ENCODE measurements at regions not wholly inside any gene's neighbourhood (a gene's known extent, or its start where the extent isn't known, plus 50 kb on each side); places are given as distances from the start of the nearest gene placed in this dataset.
"Not testable (repeated sequence)": the region's sequence is repeated elsewhere in the genome, so short reads cannot be mapped to it uniquely, and the experiment has no call there.

DNA sequence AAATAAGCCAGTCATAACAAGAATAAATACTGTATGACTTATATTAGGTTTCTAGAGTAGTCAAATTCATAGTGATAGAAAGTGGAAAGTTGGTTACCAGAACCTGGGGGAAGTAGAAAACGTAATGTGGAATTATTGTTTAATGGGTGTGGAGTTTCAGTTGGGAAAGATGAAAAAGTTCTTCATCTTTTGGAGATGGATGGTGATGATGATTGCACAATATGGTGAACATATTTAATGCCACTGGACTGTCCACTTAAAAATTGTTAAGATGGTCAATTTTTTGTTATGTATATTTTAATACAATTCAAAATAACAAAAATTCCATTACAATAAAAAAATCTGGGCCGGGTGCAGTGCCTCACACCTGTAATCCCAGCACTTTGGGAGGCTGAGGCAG lies 289.6 kb downstream of the ZIC3 start:
- H3K4me3 ChIP-seq (ENCODE audit: low read depth, low read length): no peak overlapping the region
- DNase-seq (ENCODE audit: low read depth): no peak
- TF ChIP-seq, protein P1, sequence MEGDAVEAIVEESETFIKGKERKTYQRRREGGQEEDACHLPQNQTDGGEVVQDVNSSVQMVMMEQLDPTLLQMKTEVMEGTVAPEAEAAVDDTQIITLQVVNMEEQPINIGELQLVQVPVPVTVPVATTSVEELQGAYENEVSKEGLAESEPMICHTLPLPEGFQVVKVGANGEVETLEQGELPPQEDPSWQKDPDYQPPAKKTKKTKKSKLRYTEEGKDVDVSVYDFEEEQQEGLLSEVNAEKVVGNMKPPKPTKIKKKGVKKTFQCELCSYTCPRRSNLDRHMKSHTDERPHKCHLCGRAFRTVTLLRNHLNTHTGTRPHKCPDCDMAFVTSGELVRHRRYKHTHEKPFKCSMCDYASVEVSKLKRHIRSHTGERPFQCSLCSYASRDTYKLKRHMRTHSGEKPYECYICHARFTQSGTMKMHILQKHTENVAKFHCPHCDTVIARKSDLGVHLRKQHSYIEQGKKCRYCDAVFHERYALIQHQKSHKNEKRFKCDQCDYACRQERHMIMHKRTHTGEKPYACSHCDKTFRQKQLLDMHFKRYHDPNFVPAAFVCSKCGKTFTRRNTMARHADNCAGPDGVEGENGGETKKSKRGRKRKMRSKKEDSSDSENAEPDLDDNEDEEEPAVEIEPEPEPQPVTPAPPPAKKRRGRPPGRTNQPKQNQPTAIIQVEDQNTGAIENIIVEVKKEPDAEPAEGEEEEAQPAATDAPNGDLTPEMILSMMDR (conservative IDR thresholded peaks at IDR 0.05; ENCODE audit: low read depth, low read length): no peak

DNA sequence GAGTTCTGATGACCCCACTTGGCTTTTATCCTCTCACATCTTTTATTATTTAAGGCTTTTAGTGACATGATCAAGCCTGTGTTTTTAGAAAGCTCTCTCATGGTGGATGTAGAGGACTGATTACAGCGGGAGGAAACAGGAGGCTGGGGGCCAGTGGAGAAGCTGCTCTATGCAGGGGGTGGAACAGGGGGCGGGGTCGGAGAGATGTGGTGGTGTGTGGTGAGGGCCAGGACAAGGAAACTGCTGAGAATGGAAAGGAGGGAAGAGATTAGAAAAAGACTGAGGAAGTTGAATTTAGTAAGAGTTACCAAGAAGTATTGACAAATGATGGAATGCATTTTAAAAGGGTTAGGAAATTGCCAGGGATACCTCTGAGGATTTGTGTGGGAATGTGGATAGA lies 292.2 kb downstream of the ZIC3 start:
- TF ChIP-seq, protein P1 (conservative IDR thresholded peaks at IDR 0.05; ENCODE audit: low read depth, low read length): no peak
- no peak overlapping the region for H3K4me3 ChIP-seq (ENCODE audit: low read depth, low read length)
- no peak for DNase-seq (ENCODE audit: low read depth)

DNA sequence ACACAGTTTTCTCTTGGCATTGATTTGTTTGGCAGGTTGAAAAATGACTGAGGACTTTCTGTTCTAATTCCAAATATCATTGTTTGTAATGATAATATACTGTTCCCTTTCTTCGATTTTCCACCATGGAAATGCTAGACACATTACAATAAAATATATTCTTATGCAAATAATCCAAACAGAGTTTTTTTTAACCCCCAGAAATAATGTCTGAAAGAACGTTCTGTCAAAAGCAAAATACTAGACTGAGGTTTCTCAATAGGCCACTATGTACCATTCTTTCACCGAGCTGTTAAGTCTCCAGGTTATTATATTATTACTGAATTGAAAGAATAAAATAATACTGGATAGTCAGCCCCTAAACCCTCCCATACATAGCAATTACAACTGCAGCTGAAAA lies 312.5 kb downstream of the ZIC3 start:
- TF ChIP-seq, protein P1 (conservative IDR thresholded peaks at IDR 0.05; ENCODE audit: low read depth, low read length): no peak
- DNase-seq (ENCODE audit: low read depth): no peak
- H3K4me3 ChIP-seq (ENCODE audit: low read depth, low read length): no peak overlapping the region

DNA sequence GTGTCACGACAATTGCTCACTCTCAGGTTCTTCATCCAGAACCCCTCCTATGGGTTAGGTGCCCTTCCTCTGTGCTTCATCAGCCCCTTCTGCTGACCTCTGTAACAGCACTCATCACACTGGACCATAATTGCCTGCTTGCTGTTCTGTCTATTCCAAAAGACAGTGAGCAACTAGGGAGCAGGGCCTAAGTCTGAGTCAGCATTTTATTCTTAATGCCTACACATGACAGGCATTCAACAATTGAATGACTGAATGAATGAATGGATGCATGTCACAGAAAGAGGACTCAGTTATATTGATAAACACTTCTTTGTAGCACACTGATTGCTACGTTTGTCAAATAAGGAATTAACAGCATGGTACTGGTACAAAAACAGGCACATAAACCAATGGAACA lies 317.0 kb downstream of the ZIC3 start:
- no peak for DNase-seq (ENCODE audit: low read depth)
- TF ChIP-seq, protein P1 (conservative IDR thresholded peaks at IDR 0.05; ENCODE audit: low read depth, low read length): no peak
- no peak overlapping the region for H3K4me3 ChIP-seq (ENCODE audit: low read depth, low read length)

DNA sequence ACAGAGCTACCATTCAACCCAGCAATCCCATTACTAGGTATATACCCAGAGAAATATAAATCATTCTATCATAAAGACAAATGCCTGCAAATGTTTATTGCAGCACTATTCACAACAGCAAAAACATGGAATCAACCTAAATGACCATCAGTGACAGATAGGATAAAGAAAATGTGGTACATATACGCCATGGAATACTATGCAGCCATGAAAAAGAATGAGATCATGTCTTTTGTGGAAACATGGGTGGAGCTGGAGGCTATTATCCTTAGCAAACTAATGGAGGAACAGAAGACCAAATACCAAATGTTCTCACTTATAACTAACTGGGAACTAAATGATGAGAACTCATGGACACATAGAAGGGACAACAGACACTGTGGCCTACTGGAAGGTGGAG lies 318.9 kb downstream of the ZIC3 start:
- H3K4me3 ChIP-seq (ENCODE audit: low read depth, low read length); DNase-seq (ENCODE audit: low read depth): not testable (repeated sequence)

DNA sequence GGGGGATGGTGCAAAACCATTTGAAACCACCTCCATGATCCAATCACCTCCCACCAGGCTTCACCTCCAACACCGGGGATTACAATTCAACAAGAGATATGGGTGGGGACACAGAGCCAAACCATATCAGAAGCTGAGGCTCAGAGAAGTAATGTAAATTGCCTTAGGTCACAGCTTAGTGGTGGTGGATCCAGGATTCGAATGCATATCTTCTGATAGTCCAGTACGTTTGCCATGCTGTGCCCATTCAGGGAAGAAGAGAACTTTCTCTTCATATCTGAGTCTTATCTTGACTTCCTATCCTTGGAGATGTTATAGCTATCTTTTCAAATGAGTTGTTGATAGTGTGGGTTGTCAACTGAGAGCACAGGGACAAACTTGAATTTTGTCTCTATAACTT lies 325.5 kb downstream of the ZIC3 start:
- DNase-seq (ENCODE audit: low read depth): no peak
- TF ChIP-seq, protein P1 (conservative IDR thresholded peaks at IDR 0.05; ENCODE audit: low read depth, low read length): no peak
- no peak overlapping the region for H3K4me3 ChIP-seq (ENCODE audit: low read depth, low read length)

DNA sequence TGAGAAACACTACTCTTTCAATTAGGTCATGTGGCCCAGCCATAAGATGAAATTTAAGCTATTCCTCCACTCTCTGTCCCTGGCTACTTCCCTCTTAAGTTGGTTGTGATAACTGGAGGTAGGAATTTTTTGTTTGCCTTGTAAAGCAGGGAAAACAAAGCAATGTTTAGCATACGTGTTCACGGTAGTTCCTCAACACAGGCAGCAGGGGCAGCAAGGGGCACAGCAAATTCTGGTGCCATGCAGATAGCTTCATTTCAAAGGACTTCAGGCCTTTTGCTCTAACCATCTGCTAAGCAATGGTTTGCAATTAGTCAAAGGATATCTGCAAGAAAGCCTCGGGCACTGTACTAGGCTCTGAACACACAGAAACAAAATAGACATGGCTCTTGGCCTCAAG lies 330.2 kb downstream of the ZIC3 start:
- H3K4me3 ChIP-seq (ENCODE audit: low read depth, low read length): no peak overlapping the region
- DNase-seq (ENCODE audit: low read depth): no peak
- TF ChIP-seq, protein P1 (conservative IDR thresholded peaks at IDR 0.05; ENCODE audit: low read depth, low read length): no peak

DNA sequence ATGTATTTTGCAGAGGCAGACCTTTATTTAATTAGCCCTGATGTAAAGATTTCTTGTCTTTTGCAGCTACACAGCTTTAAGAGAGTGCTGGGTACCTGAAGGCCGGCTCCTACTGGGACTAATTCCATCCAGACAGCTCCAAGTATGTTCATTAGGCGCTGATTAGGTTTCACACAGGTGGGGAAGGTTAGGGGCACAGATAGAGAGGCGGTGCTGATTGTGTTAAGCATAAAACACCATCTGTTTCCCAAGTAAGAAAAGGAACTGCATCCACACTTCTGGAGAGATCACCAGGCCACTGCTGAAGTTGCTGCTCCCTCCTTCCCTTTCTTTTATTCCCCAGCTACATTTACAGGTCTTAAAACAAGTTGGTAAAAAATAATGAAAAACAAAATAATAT lies 349.5 kb downstream of the ZIC3 start:
- DNase-seq (ENCODE audit: low read depth): no peak
- H3K4me3 ChIP-seq (ENCODE audit: low read depth, low read length): no peak overlapping the region
- TF ChIP-seq, protein P1 (conservative IDR thresholded peaks at IDR 0.05; ENCODE audit: low read depth, low read length): no peak

Measured in choroid plexus epithelial cell (primary cell).